Activated naive CD4-positive, alpha-beta T cell treated with anti-CD3 and anti-CD28 coated beads for 36 hours (primary cell): ENCODE measurements at regions not wholly inside any gene's neighbourhood (a gene's known extent, or its start where the extent isn't known, plus 50 kb on each side); places are given as distances from the start of the nearest gene placed in this dataset.

Experiments
- CTCF ChIA-PET: fragments of 350-600 bp; sonication (Branson Sonifier 250); formaldehyde crosslinking; loops from one replicate; lab custom pipeline; 2021; ENCODE audit warnings: antibody characterized with exemption; lab: Charles Lee
- DNase-seq: peaks from one replicate; pipeline ENCODE4 v3.0.0-alpha.2; 2020
- H3K27ac Mint-ChIP-seq: one replicate; pipeline ENCODE4 v1.8.0; 2021; ENCODE audit warnings: mild to moderate bottlenecking, mixed read lengths
- H3K27me3 Mint-ChIP-seq: one replicate; pipeline ENCODE4 v1.8.0; 2021; ENCODE audit warnings: low read depth, mixed read lengths
- H3K36me3 Mint-ChIP-seq: one replicate; pipeline ENCODE4 v1.8.0; 2021; ENCODE audit warnings: low read depth, mixed read lengths
- H3K4me1 Mint-ChIP-seq: one replicate; pipeline ENCODE4 v1.8.0; 2021; ENCODE audit warnings: low read depth, mixed read lengths
- H3K4me3 Mint-ChIP-seq: one replicate; pipeline ENCODE4 v1.8.0; 2021; ENCODE audit warnings: mild to moderate bottlenecking, moderate library complexity, mixed read lengths
- H3K9me3 Mint-ChIP-seq: one replicate; pipeline ENCODE4 v1.8.0; 2021; ENCODE audit warnings: mixed read lengths
- intact Hi-C: fragments of 100-400 bp; cut with micrococcal nuclease; formaldehyde crosslinking; loops from one replicate; pipeline ENCODE4 v1.15.1; 2023

GRCh38 chr14:22434030-22434429 is 155.0 kb downstream of the DAD1 start:
- no peaks in the 10 kb centered on the region for H3K36me3 Mint-ChIP-seq
- no peak for DNase-seq

GRCh38 chr14:22433069-22433468 is 156.0 kb downstream of the DAD1 start:
- no peaks in the 10 kb centered on the region for H3K9me3 Mint-ChIP-seq
- intact Hi-C loops, result no loop called here
- no peak for DNase-seq
- H3K27me3 Mint-ChIP-seq, result no peaks in the 10 kb centered on the region
- H3K36me3 Mint-ChIP-seq, result no peaks in the 10 kb centered on the region
- CTCF ChIA-PET, result no interaction called here
- H3K27ac Mint-ChIP-seq, result no peak overlapping the region
- H3K4me3 Mint-ChIP-seq, result no peak overlapping the region
- no peaks in the 10 kb centered on the region for H3K4me1 Mint-ChIP-seq

More at GRCh38 chr14:22434030-22434429, 155.0 kb downstream of the DAD1 start:
- Mint-ChIP-seq H3K4me3 (no peak overlapping the region), H3K27me3 (no peaks in the 10 kb centered on the region), H3K27ac (no peak overlapping the region), H3K4me1 (no peaks in the 10 kb centered on the region), H3K9me3 (no peaks in the 10 kb centered on the region)
- intact Hi-C loops, result no loop called here
- CTCF ChIA-PET, result no interaction called here

GRCh38 chr14:22432348-22432976 is 156.6 kb downstream of the DAD1 start:
- H3K36me3 Mint-ChIP-seq, result no peaks in the 10 kb centered on the region
- H3K27me3 Mint-ChIP-seq, result no peaks in the 10 kb centered on the region
- no peaks in the 10 kb centered on the region for H3K9me3 Mint-ChIP-seq
- CTCF ChIA-PET, result no interaction called here
- no peaks in the 10 kb centered on the region for H3K4me1 Mint-ChIP-seq
- intact Hi-C loops, result no loop called here
- no peak overlapping the region for H3K27ac Mint-ChIP-seq
- no peak overlapping the region for H3K4me3 Mint-ChIP-seq
- DNase-seq, result no peak

GRCh38 chr14:22429546-22430294 is 159.3 kb downstream of the DAD1 start:
- intact Hi-C loops, result no loop called here
- no peak for DNase-seq
- no peaks in the 10 kb centered on the region for H3K4me1 Mint-ChIP-seq
- no peaks in the 10 kb centered on the region for H3K36me3 Mint-ChIP-seq
- H3K9me3 Mint-ChIP-seq, result no peaks in the 10 kb centered on the region
- no peak overlapping the region for H3K4me3 Mint-ChIP-seq
- no peak overlapping the region for H3K27ac Mint-ChIP-seq
- H3K27me3 Mint-ChIP-seq, result no peaks in the 10 kb centered on the region
- CTCF ChIA-PET, result no interaction called here

- no peak for DNase-seq
- Mint-ChIP-seq H3K27me3 (no peaks in the 10 kb centered on the region), H3K9me3 (no peaks in the 10 kb centered on the region), H3K4me3 (no peak overlapping the region), H3K36me3 (no peaks in the 10 kb centered on the region), H3K27ac (no peak overlapping the region), H3K4me1 (no peaks in the 10 kb centered on the region)
- intact Hi-C loops, result no loop called here
- CTCF ChIA-PET, result no interaction called here
Measured at GRCh38 chr14:22428700-22429291, 160.2 kb downstream of the DAD1 start.

GRCh38 chr14:22427771-22428231 is 161.2 kb downstream of the DAD1 start:
- no peak for DNase-seq
- H3K9me3 Mint-ChIP-seq, result no peaks in the 10 kb centered on the region
- H3K36me3 Mint-ChIP-seq, result no peaks in the 10 kb centered on the region
- H3K4me1 Mint-ChIP-seq, result no peaks in the 10 kb centered on the region
- H3K27me3 Mint-ChIP-seq, result no peaks in the 10 kb centered on the region
- CTCF ChIA-PET, result no interaction called here
- intact Hi-C loops, result no loop called here
- H3K4me3 Mint-ChIP-seq, result no peak overlapping the region
- H3K27ac Mint-ChIP-seq, result no peak overlapping the region

- no peak for DNase-seq
- intact Hi-C loops, result no loop called here
- no peak overlapping the region for H3K27ac Mint-ChIP-seq
Measured at GRCh38 chr14:22426711-22427110, 162.3 kb downstream of the DAD1 start.

GRCh38 chr14:22423958-22424357 is 165.1 kb downstream of the DAD1 start:
- Mint-ChIP-seq H3K9me3 (no peaks in the 10 kb centered on the region), H3K27me3 (no peaks in the 10 kb centered on the region), H3K4me1 (no peaks in the 10 kb centered on the region), H3K36me3 (no peaks in the 10 kb centered on the region), H3K4me3 (no peak overlapping the region), H3K27ac (no peak overlapping the region)
- intact Hi-C loops, result no loop called here
- no peak for DNase-seq
- CTCF ChIA-PET, result no interaction called here

More at GRCh38 chr14:22426711-22427110, 162.3 kb downstream of the DAD1 start:
- CTCF ChIA-PET, result no interaction called here
- H3K9me3 Mint-ChIP-seq, result no peaks in the 10 kb centered on the region
- no peak overlapping the region for H3K4me3 Mint-ChIP-seq
- no peaks in the 10 kb centered on the region for H3K4me1 Mint-ChIP-seq
- H3K36me3 Mint-ChIP-seq, result no peaks in the 10 kb centered on the region
- no peaks in the 10 kb centered on the region for H3K27me3 Mint-ChIP-seq

- no peaks in the 10 kb centered on the region for H3K9me3 Mint-ChIP-seq
- H3K4me3 Mint-ChIP-seq, result no peak overlapping the region
- DNase-seq, result no peak
- no peak overlapping the region for H3K27ac Mint-ChIP-seq
- CTCF ChIA-PET, result no interaction called here
- no peaks in the 10 kb centered on the region for H3K27me3 Mint-ChIP-seq
- intact Hi-C loops, result no loop called here
- H3K36me3 Mint-ChIP-seq, result no peaks in the 10 kb centered on the region
- H3K4me1 Mint-ChIP-seq, result no peaks in the 10 kb centered on the region
Measured at GRCh38 chr14:22422238-22422637, 166.8 kb downstream of the DAD1 start.

- Mint-ChIP-seq H3K9me3 (no peaks in the 10 kb centered on the region), H3K36me3 (no peaks in the 10 kb centered on the region), H3K4me3 (no peak overlapping the region), H3K4me1 (no peaks in the 10 kb centered on the region), H3K27me3 (no peaks in the 10 kb centered on the region), H3K27ac (no peak overlapping the region)
- DNase-seq, result no peak
- intact Hi-C loops, result no loop called here
- CTCF ChIA-PET, result no interaction called here
Measured at GRCh38 chr14:22420598-22421186, 168.3 kb downstream of the DAD1 start.

- intact Hi-C loops, result no loop called here
- CTCF ChIA-PET, result no interaction called here
- H3K36me3 Mint-ChIP-seq, result no peaks in the 10 kb centered on the region
- no peak overlapping the region for H3K27ac Mint-ChIP-seq
- H3K9me3 Mint-ChIP-seq, result no peaks in the 10 kb centered on the region
- no peak overlapping the region for H3K4me3 Mint-ChIP-seq
- no peaks in the 10 kb centered on the region for H3K4me1 Mint-ChIP-seq
- no peak for DNase-seq
- H3K27me3 Mint-ChIP-seq, result no peaks in the 10 kb centered on the region
Measured at GRCh38 chr14:22419620-22420019, 169.4 kb downstream of the DAD1 start.

GRCh38 chr14:22418631-22419030 is 170.4 kb downstream of the DAD1 start:
- no peaks in the 10 kb centered on the region for H3K27me3 Mint-ChIP-seq
- intact Hi-C loops, result no loop called here

More at GRCh38 chr14:22418631-22419030, 170.4 kb downstream of the DAD1 start:
- no peaks in the 10 kb centered on the region for H3K9me3 Mint-ChIP-seq
- no peaks in the 10 kb centered on the region for H3K4me1 Mint-ChIP-seq
- no peak overlapping the region for H3K4me3 Mint-ChIP-seq
- no peak overlapping the region for H3K27ac Mint-ChIP-seq
- DNase-seq, result no peak
- H3K36me3 Mint-ChIP-seq, result no peaks in the 10 kb centered on the region
- CTCF ChIA-PET, result no interaction called here
